Karpas-422 (cell line): ENCODE measurements at regions not wholly inside any gene's neighbourhood (a gene's known extent, or its start where the extent isn't known, plus 50 kb on each side); places are given as distances from the start of the nearest gene placed in this dataset.
"Not testable (repeated sequence)": the region's sequence is repeated elsewhere in the genome, so short reads cannot be mapped to it uniquely, and the experiment has no call there.

Experiments used
- DNase-seq: peaks from one replicate; pipeline ENCODE4 v3.0.0-alpha.2; 2015
- H2AFZ ChIP-seq: fragments of 200-600 bp; sonication (generic); 2 replicates; pipeline ENCODE4 v1.6.1; 2014; ENCODE audit warnings: antibody characterized with exemption, low read length, mixed read lengths
- H3K27ac ChIP-seq: fragments of 200-600 bp; sonication (generic); 2 replicates; pipeline ENCODE4 v1.5.1; 2014; ENCODE audit warnings: mild to moderate bottlenecking, low read length, moderate library complexity
- H3K27me3 ChIP-seq: fragments of 200-600 bp; sonication (generic); 2 replicates; pipeline ENCODE4 v1.6.1; 2014; ENCODE audit warnings: low read length, mixed read lengths
- H3K36me3 ChIP-seq: fragments of 200-600 bp; sonication (generic); 2 replicates; pipeline ENCODE4 v1.6.1; 2014; ENCODE audit warnings: low read length, mixed read lengths; ENCODE audit not compliant: insufficient read depth
- H3K4me1 ChIP-seq: fragments of 200-600 bp; sonication (generic); 2 replicates; pipeline ENCODE4 v1.6.1; 2014; ENCODE audit warnings: mild to moderate bottlenecking, low read length, mixed read lengths
- H3K4me2 ChIP-seq: fragments of 200-600 bp; sonication (generic); 2 replicates; pipeline ENCODE4 v1.6.1; 2014; ENCODE audit warnings: low read length, low read depth, mild to moderate bottlenecking; ENCODE audit not compliant: poor library complexity, severe bottlenecking
- H3K4me3 ChIP-seq: fragments of 200-600 bp; sonication (generic); 2 replicates; pipeline ENCODE4 v1.5.1; 2014; ENCODE audit warnings: mild to moderate bottlenecking, antibody characterized with exemption, low read length, mixed read lengths
- H3K79me2 ChIP-seq: fragments of 200-600 bp; sonication (generic); 2 replicates; pipeline ENCODE4 v1.6.1; 2014; ENCODE audit warnings: mild to moderate bottlenecking, low read length, mixed read lengths
- H3K9ac ChIP-seq: fragments of 200-600 bp; sonication (generic); 2 replicates; pipeline ENCODE4 v1.6.0; 2014; ENCODE audit warnings: low read length
- H3K9me2 ChIP-seq: fragments of 200-600 bp; sonication (generic), shearing (Covaris generic); replicated peaks from 2 replicates; pipeline ENCODE4 v1.6.0; 2014; ENCODE audit warnings: mild to moderate bottlenecking, low read length, moderate library complexity; ENCODE audit not compliant: insufficient read depth
- H3K9me3 ChIP-seq: fragments of 300-700, 200-600 bp; sonication (generic); 2 replicates; pipeline ENCODE4 v1.6.1; 2014; ENCODE audit warnings: low read length, mixed read lengths
- H4K20me1 ChIP-seq: fragments of 200-600 bp; sonication (generic); 2 replicates; pipeline ENCODE4 v1.6.1; 2014; ENCODE audit warnings: mild to moderate bottlenecking, antibody characterized with exemption, low read length, low read depth; ENCODE audit not compliant: insufficient read depth

DNA sequence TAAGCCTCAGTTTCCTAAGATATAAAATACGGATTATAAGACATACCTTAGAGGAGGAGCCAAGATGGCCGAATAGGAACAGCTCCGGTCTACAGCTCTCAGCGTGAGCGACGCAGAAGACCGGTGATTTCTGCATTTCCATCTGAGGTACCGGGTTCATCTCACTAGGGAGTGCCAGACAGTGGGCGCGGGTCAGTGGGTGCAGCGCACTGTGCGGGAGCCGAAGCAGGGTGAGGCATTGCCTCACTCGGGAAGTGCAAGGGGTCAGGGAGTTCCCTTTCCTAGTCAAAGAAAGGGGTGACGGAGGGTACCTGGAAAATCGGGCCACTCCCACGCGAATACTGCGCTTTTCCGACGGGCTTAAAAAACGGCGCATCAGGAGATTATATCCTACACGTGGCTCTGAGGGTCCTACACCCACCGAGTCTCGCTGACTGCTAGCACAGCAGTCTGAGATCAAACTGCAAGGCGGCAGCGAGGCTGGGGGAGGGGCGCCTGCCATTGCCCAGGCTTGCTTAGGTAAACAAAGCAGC is 1877.1 kb upstream of the C9orf72 start:
- H3K9me3 ChIP-seq, H3K4me2 ChIP-seq, DNase-seq, H2AFZ ChIP-seq, H3K4me1 ChIP-seq, H3K9me2 ChIP-seq, H3K27me3 ChIP-seq, H3K9ac ChIP-seq, H3K4me3 ChIP-seq, H3K27ac ChIP-seq, H3K36me3 ChIP-seq, H4K20me1 ChIP-seq, H3K79me2 ChIP-seq: not testable (repeated sequence)

GRCh38 chr9:29456940-29457339 is 1883.7 kb upstream of the C9orf72 start:
- Histone ChIP-seq H3K9me2 (no peaks in the 10 kb centered on the region), H2AFZ (no peak overlapping the region), H3K9ac (no peak overlapping the region), H3K27me3 (no peaks in the 10 kb centered on the region), H3K4me3 (no peak overlapping the region), H3K9me3 (no peaks in the 10 kb centered on the region; the same call in 1 of the 2 replicates), H4K20me1 (no peaks in the 10 kb centered on the region), H3K4me1 (no peaks in the 10 kb centered on the region), H3K79me2 (no peaks in the 10 kb centered on the region), H3K27ac (no peak overlapping the region), H3K4me2 (no peak overlapping the region), H3K36me3 (no peaks in the 10 kb centered on the region)
- no peak for DNase-seq

GRCh38 chr9:29475471-29475870 is 1902.2 kb upstream of the C9orf72 start:
- Histone ChIP-seq H3K36me3 (no peaks in the 10 kb centered on the region), H3K27ac (no peak overlapping the region), H4K20me1 (no peaks in the 10 kb centered on the region), H3K4me1 (no peaks in the 10 kb centered on the region), H3K79me2 (no peaks in the 10 kb centered on the region), H3K4me3 (no peak overlapping the region), H3K9me3 (peaks cover 32% of the 10 kb centered on the region), H3K9ac (no peak overlapping the region), H3K4me2 (no peak overlapping the region), H2AFZ (no peak overlapping the region), H3K9me2 (no peaks in the 10 kb centered on the region), H3K27me3 (no peaks in the 10 kb centered on the region)
- DNase-seq: no peak

DNA sequence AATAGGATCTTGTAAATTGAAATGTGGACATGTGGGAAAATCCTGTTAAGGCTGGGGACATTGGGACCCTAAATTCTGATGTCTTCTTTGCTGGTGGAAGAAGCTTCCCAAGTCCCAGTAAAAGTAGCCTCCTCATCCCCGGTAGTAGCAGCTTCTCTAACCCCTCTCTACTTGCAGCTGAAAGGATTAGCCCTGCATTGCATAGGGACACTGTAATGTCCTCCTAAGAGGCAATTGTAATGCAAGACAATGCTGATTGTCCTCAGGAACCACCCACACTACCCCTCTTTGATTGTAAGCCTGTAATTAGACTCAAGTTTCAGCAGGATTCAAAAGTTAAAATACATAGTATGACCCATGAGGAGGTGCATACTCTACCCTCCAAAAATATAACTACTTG is 1938.4 kb upstream of the C9orf72 start:
- Histone ChIP-seq H4K20me1 (no peaks in the 10 kb centered on the region), H3K9me2 (no peaks in the 10 kb centered on the region), H3K79me2 (no peaks in the 10 kb centered on the region), H3K4me2 (no peak overlapping the region), H3K9me3 (peaks cover 20% of the 10 kb centered on the region), H3K4me1 (no peaks in the 10 kb centered on the region), H3K4me3 (no peak overlapping the region), H3K9ac (no peak overlapping the region), H3K36me3 (no peaks in the 10 kb centered on the region), H2AFZ (no peak overlapping the region), H3K27me3 (no peaks in the 10 kb centered on the region), H3K27ac (no peak overlapping the region)
- no peak for DNase-seq

GRCh38 chr9:29514336-29514735 is 1941.1 kb upstream of the C9orf72 start:
- H3K4me2 ChIP-seq: no peak overlapping the region
- H3K9me2 ChIP-seq: no peaks in the 10 kb centered on the region
- no peak overlapping the region for H3K4me3 ChIP-seq
- no peak for DNase-seq
- no peaks in the 10 kb centered on the region for H4K20me1 ChIP-seq
- H3K27ac ChIP-seq: no peak overlapping the region
- H3K27me3 ChIP-seq: no peaks in the 10 kb centered on the region
- H3K36me3 ChIP-seq: no peaks in the 10 kb centered on the region
- H3K79me2 ChIP-seq: no peaks in the 10 kb centered on the region
- no peaks in the 10 kb centered on the region for H3K4me1 ChIP-seq
- peaks cover 17% of the 10 kb centered on the region for H3K9me3 ChIP-seq
- H3K9ac ChIP-seq: no peak overlapping the region
- H2AFZ ChIP-seq: no peak overlapping the region

DNA sequence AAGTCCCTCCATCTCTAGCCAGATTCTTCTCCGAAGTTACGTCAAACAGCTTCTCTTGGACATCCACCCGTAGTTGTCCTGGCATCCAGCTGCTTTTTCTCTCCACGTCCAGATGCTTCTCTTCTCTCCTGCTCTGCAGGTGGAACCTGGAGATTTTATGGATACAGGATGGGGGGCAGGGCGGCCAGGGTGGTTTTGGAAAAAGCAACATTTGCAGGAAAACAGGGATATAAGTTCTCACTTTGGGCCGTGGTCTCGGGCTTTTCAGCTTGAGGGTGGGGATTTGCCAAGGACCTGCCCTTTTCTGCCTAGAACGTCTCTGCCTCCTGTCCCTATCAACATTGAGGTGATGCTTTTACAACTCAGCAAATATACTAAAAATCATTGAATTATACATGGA is 1941.6 kb upstream of the C9orf72 start:
- no peaks in the 10 kb centered on the region for H3K9me2 ChIP-seq
- H3K27ac ChIP-seq: no peak overlapping the region
- H3K9me3 ChIP-seq: peaks cover 17% of the 10 kb centered on the region
- no peak overlapping the region for H3K4me2 ChIP-seq
- no peak overlapping the region for H2AFZ ChIP-seq
- no peaks in the 10 kb centered on the region for H3K79me2 ChIP-seq
- H3K36me3 ChIP-seq: no peaks in the 10 kb centered on the region
- H3K4me3 ChIP-seq: no peak overlapping the region
- H3K9ac ChIP-seq: no peak overlapping the region
- no peaks in the 10 kb centered on the region for H4K20me1 ChIP-seq
- H3K27me3 ChIP-seq: no peaks in the 10 kb centered on the region
- no peak for DNase-seq
- no peaks in the 10 kb centered on the region for H3K4me1 ChIP-seq

DNA sequence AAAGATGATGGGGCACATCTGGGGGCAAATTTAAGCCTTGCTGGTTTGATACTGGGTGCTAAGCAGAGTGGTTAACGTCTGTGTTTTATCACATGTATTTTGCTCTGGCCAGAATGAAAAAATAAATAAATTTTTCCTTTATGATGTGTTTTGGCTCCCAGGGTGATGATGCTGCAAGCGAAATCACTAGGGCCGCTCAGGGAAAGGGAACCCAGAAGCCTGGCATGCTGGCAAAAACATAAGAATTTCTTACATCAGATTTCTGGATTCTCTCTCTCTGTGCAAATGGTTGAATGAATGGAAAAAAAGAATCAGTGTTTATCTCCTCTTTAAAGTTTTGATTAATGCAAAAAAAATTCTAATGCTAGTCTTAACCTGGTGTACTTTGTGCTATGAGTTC is 1975.2 kb upstream of the C9orf72 start:
- Histone ChIP-seq H3K9me3 (peaks cover 12% of the 10 kb centered on the region), H3K9ac (no peak overlapping the region)

GRCh38 chr9:29555502-29555901 is 1982.2 kb upstream of the C9orf72 start:
- H3K27ac ChIP-seq: no peak overlapping the region
- peaks cover 11% of the 10 kb centered on the region for H3K9me3 ChIP-seq
- no peak for DNase-seq
- H3K9me2 ChIP-seq: no peaks in the 10 kb centered on the region
- no peak overlapping the region for H3K4me2 ChIP-seq
- no peaks in the 10 kb centered on the region for H4K20me1 ChIP-seq
- H3K4me3 ChIP-seq: no peak overlapping the region
- H3K36me3 ChIP-seq: no peaks in the 10 kb centered on the region
- H3K79me2 ChIP-seq: no peaks in the 10 kb centered on the region
- no peak overlapping the region for H3K9ac ChIP-seq
- no peak overlapping the region for H2AFZ ChIP-seq
- no peaks in the 10 kb centered on the region for H3K27me3 ChIP-seq
- no peaks in the 10 kb centered on the region for H3K4me1 ChIP-seq

More for the DNA sequence above, 1975.2 kb upstream of the C9orf72 start:
- Histone ChIP-seq H3K4me2 (no peak overlapping the region), H3K4me3 (no peak overlapping the region), H3K27me3 (no peaks in the 10 kb centered on the region), H2AFZ (no peak overlapping the region), H3K79me2 (no peaks in the 10 kb centered on the region), H3K36me3 (no peaks in the 10 kb centered on the region), H3K4me1 (no peaks in the 10 kb centered on the region), H4K20me1 (no peaks in the 10 kb centered on the region), H3K9me2 (no peaks in the 10 kb centered on the region), H3K27ac (no peak overlapping the region)
- DNase-seq: no peak

DNA sequence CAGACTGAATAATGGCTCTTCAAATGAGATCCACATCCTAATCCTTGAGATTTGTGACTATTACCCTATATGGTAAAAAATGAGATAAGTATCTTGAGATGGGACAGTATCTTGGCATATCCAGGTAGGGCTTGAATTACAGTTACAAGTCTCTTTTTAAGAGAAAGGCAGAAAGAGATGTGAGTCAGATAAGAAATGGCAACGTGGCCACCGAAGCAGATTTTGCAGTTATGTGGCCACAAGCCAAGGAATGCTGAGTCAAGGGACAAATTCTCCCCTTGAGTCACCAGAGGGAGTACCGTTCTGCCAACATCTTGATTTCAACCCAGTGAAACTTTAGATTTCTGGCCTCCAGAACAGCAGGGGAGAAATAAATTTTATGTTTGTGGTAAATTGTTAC is 1983.0 kb upstream of the C9orf72 start:
- Histone ChIP-seq H3K9ac (no peak overlapping the region), H3K9me3 (peaks cover 11% of the 10 kb centered on the region), H4K20me1 (no peaks in the 10 kb centered on the region), H3K27me3 (no peaks in the 10 kb centered on the region), H3K9me2 (no peaks in the 10 kb centered on the region), H3K79me2 (no peaks in the 10 kb centered on the region), H2AFZ (no peak overlapping the region), H3K4me3 (no peak overlapping the region), H3K4me2 (no peak overlapping the region), H3K4me1 (no peaks in the 10 kb centered on the region), H3K36me3 (no peaks in the 10 kb centered on the region), H3K27ac (no peak overlapping the region)
- DNase-seq: no peak
